HepG2 (cell line): ENCODE measurements at regions not wholly inside any gene's neighbourhood (a gene's known extent, or its start where the extent isn't known, plus 50 kb on each side); places are given as distances from the start of the nearest gene placed in this dataset.

Experiments used
- CTCF ChIP-seq: sonication (generic); formaldehyde crosslinking; IDR thresholded peaks from 2 replicates; pipeline ENCODE4 v1.5.0; 2020; ENCODE audit warnings: mild to moderate bottlenecking, missing genetic modification reagents, moderate library complexity
- EHMT2 ChIP-seq: fragments of 200-600 bp; sonication (generic); IDR thresholded peaks from 2 replicates; pipeline ENCODE4 v1.7.0; 2017; ENCODE audit warnings: antibody characterized with exemption, low read depth, low read length, borderline replicate concordance
- MIXL1 ChIP-seq: IDR thresholded peaks from 2 replicates; pipeline ENCODE4 v1.6.1; 2016
- ZNF143 ChIP-seq: sonication (generic); formaldehyde crosslinking; IDR thresholded peaks from 2 replicates; pipeline ENCODE4 v1.4.0; 2020; ENCODE audit warnings: missing genetic modification reagents

GRCh38 chr7:79529881-79530235 lies 76.4 kb upstream of the MAGI2 start:
- no peak for TF ChIP-seq EHMT2
- TF ChIP-seq CTCF (CRISPR knock-in tag) = no peak
- no peak for TF ChIP-seq ZNF143
- TF ChIP-seq MIXL1 = no peak
